Mucosa of gallbladder (tissue), 1 donor: ENCODE measurements at regions not wholly inside any gene's neighbourhood (a gene's known extent, or its start where the extent isn't known, plus 50 kb on each side); places are given as distances from the start of the nearest gene placed in this dataset.
"Not testable (repeated sequence)": the region's sequence is repeated elsewhere in the genome, so short reads cannot be mapped to it uniquely, and the experiment has no call there.

ENCODE experiments used
- DNase-seq: peaks from one replicate; pipeline ENCODE4 v3.0.0-alpha.2; 2020; ENCODE audit warnings: low spot score
- donor health status: DM: no; HTN: no; CAD: no.

DNA sequence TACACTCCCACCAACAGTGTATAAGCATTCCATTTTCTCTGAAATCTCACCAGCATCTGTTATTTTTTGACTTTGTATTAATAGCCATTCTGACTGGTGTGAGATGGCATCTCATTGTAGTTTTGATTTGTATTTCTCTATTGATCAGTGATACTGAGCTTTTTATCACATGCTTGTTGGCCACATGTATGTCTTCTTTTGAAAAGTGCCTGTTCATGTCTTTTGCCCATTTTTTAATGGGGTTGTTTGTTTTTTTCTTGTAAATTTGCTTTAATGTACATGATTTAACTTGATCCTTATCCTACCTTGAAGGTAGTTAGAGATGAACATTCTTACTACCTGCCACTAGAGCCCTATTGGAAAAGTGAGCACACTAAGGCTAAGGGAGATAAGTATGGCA, 151.2 kb upstream of the KIF2A start:
- no peak for DNase-seq

DNA sequence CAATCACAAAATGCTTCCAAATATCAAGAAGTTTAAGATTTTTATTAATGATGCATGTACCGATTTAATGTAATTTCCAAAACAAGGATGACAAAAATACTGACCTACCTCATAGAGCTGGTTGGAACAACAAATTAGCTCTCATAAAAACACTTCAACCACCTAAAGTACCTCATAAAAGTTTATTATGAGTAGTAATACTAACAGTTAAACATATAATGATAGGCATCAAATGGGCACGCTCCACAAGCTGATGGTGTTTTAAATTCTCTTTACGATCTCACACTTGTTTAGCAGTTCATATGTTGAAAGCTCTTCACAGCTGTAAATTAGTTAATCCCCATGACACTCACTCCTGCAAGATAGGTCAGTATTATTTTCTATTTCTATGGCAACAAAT, 150.0 kb upstream of the KIF2A start:
- DNase-seq = no peak

DNA sequence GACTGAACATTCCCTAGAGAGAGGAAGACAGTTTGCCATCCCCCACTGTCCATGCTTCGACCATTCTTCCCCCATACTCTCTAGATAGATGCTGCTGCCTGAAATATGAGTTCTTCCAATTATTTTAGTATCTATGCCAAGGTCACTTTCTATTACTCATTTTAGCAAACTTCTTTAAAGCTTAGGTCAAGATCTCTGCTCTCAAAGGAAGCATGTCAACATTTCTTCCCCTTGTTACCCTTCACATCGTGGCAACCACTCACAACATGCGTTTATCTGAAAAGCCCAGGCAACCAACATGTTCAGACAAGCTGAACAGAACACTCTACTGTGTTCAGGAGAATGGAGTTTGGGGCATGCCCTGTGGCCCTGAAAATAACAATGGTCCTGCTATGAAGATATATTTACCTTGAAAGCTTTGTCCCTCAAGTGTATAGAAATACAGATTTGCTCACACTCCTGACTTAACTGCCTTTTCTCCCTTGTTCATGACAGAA, 138.4 kb upstream of the KIF2A start:
- no peak for DNase-seq

DNA sequence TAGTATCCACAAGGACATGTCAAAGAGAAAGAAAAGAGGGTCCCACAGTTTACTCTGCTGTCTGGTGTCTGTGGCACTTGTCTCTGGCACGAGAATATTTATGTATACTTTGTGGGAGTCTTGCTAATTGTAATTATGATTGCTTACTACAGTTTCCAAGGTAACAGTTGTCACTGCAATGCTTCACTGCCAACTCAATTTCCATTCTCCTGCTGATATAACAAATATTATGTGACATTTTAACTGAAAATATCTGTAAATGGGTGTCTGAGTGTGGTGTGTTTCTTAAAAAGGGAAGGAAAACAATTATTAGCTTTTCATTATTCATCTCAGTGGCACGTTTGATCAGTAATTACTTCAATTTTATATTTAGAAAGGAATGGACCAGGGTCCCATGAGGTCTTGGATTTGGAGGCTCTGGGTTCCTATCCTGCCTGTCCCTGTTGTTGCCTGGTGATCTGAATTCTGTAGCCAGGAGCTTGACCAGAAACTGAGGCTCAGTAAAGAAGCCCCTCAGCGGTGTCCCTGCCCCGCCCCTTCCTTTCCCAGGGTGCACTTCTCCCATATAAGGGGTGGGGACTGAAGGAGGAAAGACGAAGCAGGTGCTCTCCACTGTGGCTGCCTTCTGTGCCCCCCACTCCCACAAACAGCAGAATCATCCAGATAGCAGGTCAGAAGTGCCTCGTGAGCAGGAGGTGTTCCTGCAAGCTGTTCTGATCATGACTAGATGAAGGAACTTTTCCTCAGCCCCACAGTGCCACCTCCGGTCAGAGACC, 137.3 kb upstream of the KIF2A start:
- no peak for DNase-seq

DNA sequence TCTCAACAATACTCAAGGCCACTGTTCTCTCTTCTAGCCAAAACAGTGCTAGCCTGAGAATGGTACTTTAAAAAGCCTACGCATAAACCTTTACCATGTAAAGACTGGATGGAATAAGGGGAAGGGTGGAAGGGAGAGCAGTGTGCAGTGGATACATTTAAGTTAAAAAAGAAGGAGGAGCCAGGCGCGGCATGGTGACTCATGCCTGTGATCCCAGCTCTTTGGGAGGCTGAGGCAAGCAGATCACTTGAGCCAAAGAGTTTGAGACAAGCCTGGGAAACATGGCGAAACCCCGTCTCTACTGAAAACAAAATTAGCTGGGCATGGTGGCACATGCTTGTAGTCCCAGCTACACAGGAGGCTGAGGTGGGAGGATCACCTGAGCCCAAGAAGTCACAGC, 127.7 kb upstream of the KIF2A start:
- DNase-seq = no peak

DNA sequence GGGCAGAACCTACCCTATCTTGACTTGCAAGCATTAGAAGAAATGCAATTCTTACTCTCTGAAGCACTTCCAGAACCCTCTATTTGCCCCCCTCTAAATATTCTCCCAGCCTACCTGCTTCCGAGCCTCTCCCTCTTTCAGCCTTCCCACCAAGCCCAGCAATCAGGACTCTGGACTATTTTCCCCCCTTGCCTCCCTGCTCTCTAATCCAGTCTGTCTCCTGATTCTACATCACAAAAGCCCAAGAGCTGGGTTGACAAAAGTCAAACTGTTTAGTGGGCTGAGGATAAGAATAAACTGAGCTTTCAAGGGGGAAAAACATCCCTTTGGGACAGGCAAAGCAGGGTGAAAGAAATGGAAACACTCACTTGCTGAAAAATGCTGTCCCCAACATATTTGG, 123.2 kb upstream of the KIF2A start:
- DNase-seq = no peak

DNA sequence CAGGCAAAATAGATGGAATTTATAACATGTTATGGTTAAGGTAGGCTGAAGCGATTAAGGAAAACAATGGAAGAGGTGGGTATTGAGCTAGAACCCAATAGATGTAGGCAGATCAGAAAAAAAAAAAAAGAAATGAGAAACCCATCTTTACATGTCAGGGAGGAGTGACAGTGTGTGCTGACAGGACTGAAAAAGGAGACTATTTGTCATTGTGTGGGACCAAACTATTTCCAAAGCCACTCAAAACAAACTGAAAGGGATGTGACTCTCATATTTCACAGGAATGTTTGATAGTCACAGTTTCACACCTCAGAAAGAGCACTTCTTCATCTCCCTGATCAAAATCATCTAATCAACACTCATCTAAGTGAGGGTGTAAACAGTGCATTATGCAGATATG, 122.3 kb upstream of the KIF2A start:
- DNase-seq = no peak

DNA sequence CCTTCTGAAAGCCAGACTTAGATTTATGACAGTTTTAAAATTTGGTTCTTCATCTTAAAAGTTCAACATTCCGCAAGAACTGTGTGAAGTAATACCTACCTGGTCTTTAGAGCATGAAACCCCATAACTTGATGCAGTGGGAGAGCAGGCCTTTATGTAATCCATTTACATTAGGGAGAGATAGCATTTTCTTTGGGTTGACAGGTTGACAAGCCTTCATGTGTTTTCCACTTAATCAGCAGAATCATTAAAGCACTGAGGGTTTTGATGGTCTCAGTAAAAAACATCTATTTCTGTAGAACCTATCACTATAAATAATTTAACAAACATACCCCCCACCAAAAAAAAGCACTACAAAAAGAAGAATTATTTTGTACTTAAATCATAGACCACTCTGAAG, 121.6 kb upstream of the KIF2A start:
- DNase-seq = no peak

DNA sequence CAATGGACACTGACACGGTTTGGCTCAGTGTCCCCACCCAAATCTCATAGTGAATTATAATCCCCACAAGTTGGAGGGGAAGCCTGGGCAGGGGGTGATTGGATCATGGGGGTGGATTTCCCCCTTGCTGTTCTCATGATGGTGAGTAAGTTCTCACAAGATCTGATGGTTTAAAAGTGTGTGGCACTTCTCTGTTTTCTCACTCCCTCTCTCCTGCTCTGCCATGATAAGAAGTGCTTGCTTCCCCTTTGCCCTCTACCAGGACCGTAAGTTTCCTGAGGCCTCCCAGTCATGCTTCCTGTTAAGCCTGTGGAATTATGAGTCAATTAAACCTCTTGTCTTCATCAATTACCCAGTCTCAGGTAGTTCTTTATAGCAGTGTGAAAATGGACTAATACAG, 115.8 kb upstream of the KIF2A start:
- DNase-seq = no peak

DNA sequence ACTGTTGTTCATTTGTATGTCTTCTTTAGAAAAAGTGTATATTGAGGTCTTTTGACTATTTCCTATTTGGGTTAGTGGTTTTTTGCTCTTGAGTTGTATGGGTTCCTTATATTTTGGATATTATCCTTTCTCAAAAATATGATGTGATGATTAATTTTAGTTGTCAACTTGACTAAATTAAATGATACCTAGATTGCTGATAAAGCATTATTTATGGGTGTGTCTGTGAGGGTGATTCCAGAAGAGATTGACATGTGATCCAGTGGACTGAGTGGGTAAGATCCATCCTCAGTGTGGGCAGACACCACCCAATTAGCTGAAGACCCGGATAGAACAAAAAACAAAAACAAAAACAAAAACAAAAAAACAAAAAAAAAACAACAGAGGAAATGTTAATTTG, 115.1 kb upstream of the KIF2A start:
- DNase-seq = no peak

DNA sequence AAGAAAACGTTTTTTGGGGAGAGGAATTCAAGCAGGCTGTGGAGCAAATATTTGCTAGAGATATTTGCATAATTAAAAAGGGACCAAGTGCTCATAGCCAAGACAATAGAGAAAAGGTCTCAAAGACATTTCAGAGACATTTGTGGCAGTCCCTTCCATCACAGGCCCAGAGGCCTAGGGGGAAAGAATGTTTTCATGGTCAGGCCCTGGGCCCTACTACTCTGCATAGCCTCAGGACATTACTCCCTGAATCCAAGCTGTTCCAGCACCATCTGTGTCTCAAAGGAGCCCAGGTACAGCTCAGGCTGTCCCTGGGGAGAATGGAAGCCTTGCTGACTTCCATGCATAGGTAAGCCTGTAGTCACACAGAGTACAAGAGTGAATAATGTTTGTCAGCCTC, 113.0 kb upstream of the KIF2A start:
- DNase-seq = no peak

DNA sequence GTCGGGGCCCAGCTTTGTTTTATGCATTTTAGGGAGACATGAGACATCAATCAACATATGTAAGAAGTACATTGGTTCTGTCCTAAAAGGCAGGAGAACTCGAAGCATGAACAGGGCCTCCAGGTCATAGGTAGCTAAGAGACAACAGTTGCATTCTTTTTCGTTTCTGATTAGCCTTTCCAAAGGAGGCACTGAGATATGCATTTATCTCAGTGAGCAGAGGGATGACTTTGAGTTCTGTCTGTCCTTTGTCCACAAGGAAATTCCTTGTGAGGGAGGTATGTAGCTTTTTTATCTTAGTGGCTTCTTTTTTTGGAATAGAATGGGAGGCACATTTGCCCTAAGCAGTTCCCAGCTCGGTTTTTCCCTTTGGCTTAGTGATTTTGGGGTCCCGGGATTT, 109.5 kb upstream of the KIF2A start:
- not testable (repeated sequence) for DNase-seq

DNA sequence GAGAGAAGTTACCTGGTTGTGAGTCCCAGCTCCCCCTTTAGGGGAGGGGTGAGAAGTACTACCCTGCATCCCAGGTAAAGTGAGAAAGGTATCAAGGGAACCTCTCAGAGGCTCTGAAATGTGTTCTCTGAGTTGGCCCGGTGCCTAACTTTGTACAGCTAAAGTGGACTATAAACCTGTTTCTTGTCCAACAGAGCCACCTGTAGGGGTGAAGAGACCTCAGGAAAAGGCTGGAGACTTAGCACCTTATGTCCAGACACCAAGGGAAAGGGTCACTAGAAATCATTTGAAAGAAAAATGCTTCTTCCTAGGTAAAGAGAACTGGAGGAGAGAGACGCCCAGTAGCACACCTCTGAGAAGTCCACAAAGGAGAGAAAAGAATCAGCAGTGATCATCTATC, 108.3 kb upstream of the KIF2A start:
- DNase-seq = no peak

DNA sequence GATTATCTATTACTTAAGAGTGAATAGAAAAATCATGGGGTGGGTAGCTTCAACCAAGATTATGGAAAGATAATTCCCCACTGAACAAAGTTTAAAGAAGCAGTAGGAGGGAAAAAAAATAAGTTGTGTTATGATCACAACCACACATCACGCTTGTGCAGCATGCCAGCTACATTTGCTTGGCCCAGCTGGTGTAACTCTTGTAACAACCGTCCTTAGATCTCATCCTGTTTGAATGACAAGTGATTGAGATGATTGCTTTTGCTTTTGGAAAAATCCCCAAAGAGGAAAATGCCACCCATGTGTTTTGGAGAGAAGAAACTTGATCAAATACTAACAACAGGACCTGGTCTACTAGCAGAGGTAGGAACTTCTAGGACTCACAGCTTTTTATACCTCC, 107.6 kb upstream of the KIF2A start:
- DNase-seq = no peak

DNA sequence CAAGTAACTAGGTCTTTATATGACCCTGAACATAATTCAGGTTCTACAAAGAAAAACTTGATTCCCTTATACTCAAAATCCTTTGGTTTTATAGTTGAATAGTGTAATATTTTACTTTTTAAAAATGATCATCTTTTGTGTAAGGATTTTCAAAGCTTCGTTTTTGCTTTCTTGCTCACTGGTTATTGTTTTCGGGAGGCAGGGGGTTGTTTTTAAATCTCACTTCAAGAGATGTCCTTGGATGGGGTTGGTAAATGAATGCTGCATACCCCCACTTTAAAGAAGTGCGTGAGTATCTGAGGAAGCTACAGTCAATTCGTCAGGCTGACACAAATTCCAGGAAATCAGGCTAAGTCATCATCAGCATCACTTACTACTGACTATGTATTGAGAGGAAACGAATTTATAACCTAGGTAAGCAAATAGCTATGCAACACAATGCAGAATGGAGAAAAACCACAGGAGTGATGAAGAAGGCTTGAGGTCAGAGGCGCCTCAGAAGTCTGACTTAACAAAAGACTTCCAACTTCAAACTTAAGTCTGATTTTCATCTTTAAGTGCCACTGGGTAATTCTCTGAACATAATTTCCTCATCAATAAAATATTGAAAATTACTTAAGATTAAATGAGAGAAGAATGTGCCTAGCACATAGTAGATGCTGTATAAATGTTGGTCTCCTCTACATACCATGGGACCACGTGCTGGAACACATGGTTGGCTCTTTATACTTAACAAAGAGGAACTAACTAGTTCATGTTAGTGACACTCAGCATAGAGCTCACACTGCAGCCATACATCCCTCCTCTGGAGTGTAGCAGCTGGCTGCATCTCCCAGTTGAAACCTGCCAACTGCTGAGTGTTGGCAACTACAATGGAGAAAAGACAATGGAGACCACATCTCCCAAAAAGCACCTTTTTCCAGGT, 106.0 kb upstream of the KIF2A start:
- no peak for DNase-seq

DNA sequence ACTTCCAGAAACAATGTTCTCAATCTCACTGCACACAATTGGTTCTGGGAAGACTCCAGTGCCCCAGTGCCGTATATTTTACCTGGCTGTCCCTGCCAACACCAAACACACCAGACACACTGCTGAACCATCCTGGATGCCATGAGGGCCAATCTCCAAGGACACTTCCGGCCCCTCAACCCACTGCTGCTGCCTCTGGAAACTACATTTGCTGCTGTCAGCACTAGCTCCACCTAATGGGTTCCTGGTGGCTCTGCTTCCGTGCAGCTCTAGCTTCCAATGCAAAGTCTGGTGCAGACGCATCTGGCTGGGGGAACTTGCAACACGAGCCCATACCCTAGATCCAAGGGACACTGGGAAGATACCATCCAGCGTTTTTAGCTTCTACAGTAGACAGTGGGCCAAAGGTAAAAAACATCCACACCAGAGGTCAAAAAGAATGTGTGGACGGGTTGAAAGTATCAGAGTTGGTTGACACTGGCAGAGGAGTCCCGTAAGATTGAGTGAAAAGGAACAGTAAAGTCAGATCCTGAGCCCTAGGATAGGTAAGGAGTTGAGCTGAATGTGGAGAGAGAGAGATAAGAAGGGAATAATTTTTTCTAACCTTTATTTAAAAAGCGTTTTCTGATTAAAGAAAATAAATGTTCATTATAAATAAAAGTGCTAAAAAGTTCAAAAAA, 99.7 kb upstream of the KIF2A start:
- DNase-seq = no peak

DNA sequence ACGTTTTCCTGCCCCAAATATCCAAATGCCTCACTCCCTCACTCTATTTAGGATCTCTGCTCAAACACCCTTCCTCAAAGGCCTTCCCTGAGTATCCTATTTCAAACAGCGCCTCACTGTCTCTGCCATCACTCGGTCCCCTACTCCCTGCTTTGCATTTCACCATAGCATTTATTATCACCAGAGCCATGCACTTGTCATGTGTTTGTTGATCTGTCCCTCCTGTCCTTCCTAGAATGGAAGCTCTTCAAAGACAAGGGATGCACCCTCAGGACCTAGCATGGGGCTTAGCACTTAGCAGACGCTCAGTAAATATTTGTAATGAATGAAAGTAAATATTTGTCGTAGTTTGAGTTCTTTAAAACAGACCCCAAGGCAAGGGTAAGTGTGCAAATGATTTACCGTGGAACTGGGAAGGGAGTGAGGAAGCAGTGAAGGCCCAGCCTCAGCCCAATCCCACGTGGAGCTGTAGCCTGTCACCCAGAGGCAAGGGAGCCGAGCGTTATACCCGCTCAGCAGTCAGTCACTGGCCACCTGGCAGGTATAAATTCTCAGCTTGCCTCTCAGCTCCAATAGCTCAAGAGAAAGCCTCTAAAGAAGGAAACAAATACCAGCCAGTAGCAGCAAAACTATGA, 97.7 kb upstream of the KIF2A start:
- no peak for DNase-seq

DNA sequence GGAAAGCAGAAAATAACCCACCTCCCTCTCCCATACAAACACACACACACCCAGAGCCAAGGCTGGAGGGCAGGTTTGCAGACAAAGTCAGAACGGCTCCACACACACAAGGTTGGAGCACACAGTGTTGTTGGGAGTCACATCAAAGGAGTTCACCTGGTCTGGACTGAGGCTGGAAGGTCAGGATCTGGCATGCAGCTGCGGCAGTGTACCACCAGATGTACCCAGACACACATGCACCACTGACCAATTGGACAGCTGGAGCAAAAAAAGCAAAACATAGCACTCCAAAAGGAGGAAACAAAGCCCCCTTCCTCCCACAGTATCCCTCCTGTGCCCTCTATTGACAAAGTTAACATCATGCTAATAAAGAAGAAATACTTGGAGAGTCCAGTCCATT, 94.6 kb upstream of the KIF2A start:
- no peak for DNase-seq

DNA sequence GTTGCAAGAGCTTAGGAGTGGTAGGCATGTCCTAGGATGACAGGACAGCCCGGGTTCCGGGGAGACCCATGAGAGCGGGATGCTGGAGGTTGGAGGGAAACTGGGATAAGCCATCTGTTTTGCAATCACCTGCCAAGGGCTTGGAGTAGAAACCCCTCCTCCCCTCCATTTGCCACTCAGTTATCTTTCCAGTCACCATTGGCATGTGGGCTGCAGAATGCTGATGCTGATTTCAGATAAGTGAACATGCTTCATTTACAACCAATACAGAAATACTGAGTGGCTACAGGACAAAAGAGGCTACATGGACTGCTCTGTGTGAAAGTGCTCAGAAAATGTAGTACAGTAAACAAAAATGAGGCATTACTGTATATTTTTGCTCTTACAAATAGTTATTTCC, 93.4 kb upstream of the KIF2A start:
- DNase-seq = no peak

DNA sequence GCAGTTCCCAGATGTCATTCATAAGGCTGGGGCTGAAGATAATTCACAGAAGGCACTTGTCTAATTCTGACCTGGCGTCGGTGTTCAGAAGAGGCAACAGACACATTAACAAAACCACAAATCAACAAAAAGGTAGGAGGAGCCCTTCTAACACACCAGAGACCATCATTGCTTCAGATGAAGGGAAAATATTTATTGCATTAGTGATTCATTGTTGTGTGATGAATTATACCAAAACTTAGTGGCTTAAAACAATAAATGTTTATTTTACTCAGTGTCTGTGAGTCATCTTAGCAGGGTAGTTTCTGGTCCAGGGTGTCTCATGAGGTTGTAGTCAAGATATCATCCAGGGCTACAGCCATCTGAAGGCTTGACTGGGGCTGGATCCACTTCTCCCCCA, 91.3 kb upstream of the KIF2A start:
- DNase-seq = no peak

DNA sequence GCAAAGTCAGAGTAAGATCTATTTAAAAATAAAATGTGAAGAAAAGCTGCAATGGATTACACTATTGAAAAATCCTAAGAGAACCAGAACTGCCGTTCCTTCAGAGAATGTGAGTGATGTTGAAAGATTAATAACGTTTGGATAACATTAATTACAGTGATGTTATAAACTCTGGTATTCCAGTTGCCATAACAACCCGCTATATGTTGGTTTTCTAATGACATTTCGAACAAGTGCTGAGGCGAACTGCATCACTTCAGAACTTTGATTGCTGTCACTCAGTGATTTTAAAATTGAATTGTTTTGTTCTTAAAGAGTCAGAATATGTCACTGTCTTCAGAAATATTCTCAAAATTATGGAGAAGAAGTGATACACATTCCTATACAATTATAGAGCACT, 89.4 kb upstream of the KIF2A start:
- not testable (repeated sequence) for DNase-seq

DNA sequence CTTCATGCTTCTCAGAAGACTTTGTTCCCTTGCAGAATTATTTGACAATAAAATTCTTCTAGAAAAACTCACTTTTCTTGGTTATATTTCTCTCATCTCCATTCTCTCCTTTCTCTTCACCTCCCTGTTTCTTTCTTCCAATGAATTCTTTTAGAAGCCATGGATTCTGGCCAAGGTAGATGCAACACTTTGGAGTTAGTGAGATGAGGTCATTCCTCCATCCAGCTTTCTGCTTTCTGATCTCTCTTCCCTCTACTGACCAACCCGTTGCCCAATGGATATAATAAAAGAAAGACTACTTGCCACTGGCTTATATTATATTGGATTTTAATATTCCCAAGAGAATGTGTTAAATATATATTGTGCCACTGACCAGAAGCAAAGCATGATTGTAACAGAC, 88.9 kb upstream of the KIF2A start:
- not testable (repeated sequence) for DNase-seq
